Chondrocyte (in vitro differentiated cells): ENCODE measurements at regions not wholly inside any gene's neighbourhood (a gene's known extent, or its start where the extent isn't known, plus 50 kb on each side); places are given as distances from the start of the nearest gene placed in this dataset.

Experiments used
- DNase-seq: peaks from one replicate; pipeline ENCODE4 v3.0.0; 2021; ENCODE audit warnings: mixed read lengths, low spot score
- H3K27ac Mint-ChIP-seq: one replicate; pipeline ENCODE4 v1.8.0; 2021; ENCODE audit warnings: mild to moderate bottlenecking, moderate library complexity, mixed read lengths; ENCODE audit not compliant: unreplicated experiment
- H3K27me3 Mint-ChIP-seq: 2 replicates; pipeline ENCODE4 v1.8.0; 2021; ENCODE audit warnings: low read depth, mixed read lengths
- H3K36me3 Mint-ChIP-seq: 2 replicates; pipeline ENCODE4 v1.8.0; 2021; ENCODE audit warnings: low read depth, mixed read lengths
- H3K4me1 Mint-ChIP-seq: 2 replicates; pipeline ENCODE4 v1.8.0; 2021; ENCODE audit warnings: low read depth, mild to moderate bottlenecking, mixed read lengths
- H3K4me3 Mint-ChIP-seq: one replicate; pipeline ENCODE4 v1.8.0; 2021; ENCODE audit warnings: mild to moderate bottlenecking, moderate library complexity, mixed read lengths; ENCODE audit not compliant: unreplicated experiment
- H3K9me3 Mint-ChIP-seq: 2 replicates; pipeline ENCODE4 v1.8.0; 2021; ENCODE audit warnings: low read depth, mixed read lengths
- TF ChIP-seq, protein P1 (sequence below): fragments of 200-600 bp; sonication (generic); IDR thresholded peaks from 2 replicates; pipeline ENCODE4 v1.5.0; 2021; ENCODE audit warnings: antibody characterized with exemption, mild to moderate bottlenecking, moderate library complexity

DNA sequence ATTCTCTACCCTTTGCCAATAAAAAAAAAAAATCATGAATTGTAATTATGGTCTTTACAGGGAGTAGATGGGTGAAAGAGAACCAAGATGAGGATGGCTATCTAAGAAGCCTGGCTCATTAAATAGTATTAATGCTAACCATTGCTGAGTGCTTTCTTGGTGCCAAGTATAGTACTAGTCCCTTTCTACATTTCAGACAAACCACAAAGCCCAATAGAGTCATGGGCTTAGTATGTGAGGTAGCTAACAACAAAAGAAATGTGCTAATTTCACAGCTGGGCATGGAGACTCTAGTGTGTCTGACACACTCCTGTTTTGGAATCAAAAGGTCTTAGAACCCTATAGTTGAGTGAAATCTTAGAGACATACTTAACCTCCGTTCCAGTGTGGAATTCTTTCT is 84.5 kb upstream of the ESRRG start:
- H3K27ac Mint-ChIP-seq: no peak overlapping the region
- no peak overlapping the region for H3K4me3 Mint-ChIP-seq
- no peaks in the 10 kb centered on the region for H3K9me3 Mint-ChIP-seq
- peaks cover 5% of the 10 kb centered on the region for H3K27me3 Mint-ChIP-seq
- TF ChIP-seq, protein P1, sequence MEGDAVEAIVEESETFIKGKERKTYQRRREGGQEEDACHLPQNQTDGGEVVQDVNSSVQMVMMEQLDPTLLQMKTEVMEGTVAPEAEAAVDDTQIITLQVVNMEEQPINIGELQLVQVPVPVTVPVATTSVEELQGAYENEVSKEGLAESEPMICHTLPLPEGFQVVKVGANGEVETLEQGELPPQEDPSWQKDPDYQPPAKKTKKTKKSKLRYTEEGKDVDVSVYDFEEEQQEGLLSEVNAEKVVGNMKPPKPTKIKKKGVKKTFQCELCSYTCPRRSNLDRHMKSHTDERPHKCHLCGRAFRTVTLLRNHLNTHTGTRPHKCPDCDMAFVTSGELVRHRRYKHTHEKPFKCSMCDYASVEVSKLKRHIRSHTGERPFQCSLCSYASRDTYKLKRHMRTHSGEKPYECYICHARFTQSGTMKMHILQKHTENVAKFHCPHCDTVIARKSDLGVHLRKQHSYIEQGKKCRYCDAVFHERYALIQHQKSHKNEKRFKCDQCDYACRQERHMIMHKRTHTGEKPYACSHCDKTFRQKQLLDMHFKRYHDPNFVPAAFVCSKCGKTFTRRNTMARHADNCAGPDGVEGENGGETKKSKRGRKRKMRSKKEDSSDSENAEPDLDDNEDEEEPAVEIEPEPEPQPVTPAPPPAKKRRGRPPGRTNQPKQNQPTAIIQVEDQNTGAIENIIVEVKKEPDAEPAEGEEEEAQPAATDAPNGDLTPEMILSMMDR: no peak
- DNase-seq: no peak
- no peaks in the 10 kb centered on the region for H3K36me3 Mint-ChIP-seq
- no peaks in the 10 kb centered on the region for H3K4me1 Mint-ChIP-seq

DNA sequence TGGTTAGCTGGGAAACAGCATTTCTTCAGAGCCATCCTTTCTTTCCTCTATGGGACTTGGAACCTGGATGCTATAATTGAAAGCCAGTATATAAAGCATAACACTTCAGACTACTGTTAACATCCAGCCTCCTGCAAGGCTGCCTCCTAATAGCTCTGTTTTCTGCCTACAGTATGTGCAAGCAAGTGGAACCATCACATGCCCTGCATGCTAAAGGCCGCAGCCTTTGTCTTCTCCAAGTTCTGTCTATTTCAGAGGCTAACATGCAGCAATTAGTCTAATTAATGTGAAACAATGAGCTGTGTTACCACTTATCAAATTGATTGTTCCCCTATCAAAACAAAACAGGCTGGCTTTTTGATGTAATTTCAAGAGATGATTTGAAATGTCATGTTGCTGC is 82.7 kb upstream of the ESRRG start:
- TF ChIP-seq, protein P1: no peak
- Mint-ChIP-seq H3K27ac (no peak overlapping the region), H3K27me3 (peaks cover 5% of the 10 kb centered on the region), H3K9me3 (no peaks in the 10 kb centered on the region), H3K36me3 (no peaks in the 10 kb centered on the region), H3K4me1 (no peaks in the 10 kb centered on the region), H3K4me3 (no peak overlapping the region)
- DNase-seq: no peak

DNA sequence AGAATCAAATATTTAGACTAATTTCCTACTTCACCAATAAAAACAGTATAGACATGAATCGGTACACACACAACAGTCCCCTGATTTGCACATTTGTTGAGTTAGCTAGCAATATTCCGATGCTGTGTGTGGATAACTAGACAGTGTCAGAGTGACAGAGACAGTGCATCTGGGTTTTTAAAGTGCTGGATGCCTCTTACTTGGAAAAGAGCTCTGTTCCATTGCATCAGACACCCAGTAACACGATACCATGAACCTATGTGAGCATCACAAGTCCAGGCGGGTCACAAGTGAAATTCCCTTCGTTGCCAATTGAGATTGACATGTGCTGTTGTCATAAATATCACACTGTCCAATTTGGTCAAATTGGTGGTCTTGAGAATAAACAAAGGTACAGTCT is 82.0 kb upstream of the ESRRG start:
- Mint-ChIP-seq H3K27me3 (peaks cover 5% of the 10 kb centered on the region), H3K36me3 (no peaks in the 10 kb centered on the region), H3K4me3 (no peak overlapping the region), H3K9me3 (no peaks in the 10 kb centered on the region), H3K27ac (no peak overlapping the region), H3K4me1 (no peaks in the 10 kb centered on the region)
- DNase-seq: no peak
- TF ChIP-seq, protein P1: no peak

DNA sequence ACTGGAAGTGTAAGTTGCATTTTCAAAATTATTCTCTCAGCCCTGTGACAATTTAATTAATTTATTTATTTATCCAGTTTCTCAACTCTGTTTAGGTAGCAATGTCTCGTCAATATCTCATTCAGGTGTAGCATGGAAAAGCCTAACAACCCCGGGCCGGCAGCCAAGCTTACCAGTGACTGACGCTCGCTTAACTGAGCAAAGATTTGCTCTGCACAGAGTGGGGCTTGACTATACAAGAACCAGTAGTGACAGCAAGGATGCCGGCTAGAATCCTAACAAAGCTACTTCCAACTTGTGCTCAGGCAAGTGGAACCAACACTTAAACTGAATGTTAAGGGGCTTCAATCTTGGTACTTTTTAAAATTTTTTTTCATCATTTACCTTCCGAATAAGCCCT is 80.9 kb upstream of the ESRRG start:
- Mint-ChIP-seq H3K27ac (no peak overlapping the region), H3K4me1 (no peaks in the 10 kb centered on the region), H3K36me3 (no peaks in the 10 kb centered on the region), H3K9me3 (no peaks in the 10 kb centered on the region), H3K27me3 (peaks cover 5% of the 10 kb centered on the region), H3K4me3 (no peak overlapping the region)
- DNase-seq: no peak
- TF ChIP-seq, protein P1: no peak

DNA sequence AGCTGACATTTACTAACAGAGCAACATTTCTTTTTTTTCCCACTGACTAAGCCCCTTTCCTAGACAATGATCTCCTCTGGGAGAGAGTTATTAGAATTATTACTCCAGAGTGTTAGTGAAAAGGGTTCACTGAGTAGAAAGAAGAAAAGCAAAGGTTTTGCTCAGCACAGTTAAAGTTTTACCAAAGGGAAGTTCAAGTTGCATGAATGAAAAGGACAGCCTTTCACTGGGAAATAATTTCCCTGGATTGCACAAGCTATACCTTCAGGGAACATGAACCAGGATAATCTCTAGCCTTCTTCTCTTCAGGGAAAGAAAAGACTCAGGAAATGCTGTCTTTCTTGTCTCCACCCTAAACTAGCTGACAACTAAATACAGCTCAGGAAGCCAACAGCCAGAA is 71.4 kb upstream of the ESRRG start:
- no peak for DNase-seq
- H3K36me3 Mint-ChIP-seq: no peaks in the 10 kb centered on the region
- no peaks in the 10 kb centered on the region for H3K4me1 Mint-ChIP-seq
- no peak overlapping the region for H3K27ac Mint-ChIP-seq
- no peak overlapping the region for H3K4me3 Mint-ChIP-seq
- TF ChIP-seq, protein P1: no peak
- H3K9me3 Mint-ChIP-seq: no peaks in the 10 kb centered on the region
- peaks cover 2% of the 10 kb centered on the region for H3K27me3 Mint-ChIP-seq
